Natural killer cell (primary cell): ENCODE measurements at regions not wholly inside any gene's neighbourhood (a gene's known extent, or its start where the extent isn't known, plus 50 kb on each side); places are given as distances from the start of the nearest gene placed in this dataset.
A peak's percentile ranks its signal among the peaks of the same experiment; 100 is the strongest.

Experiments
- ATAC-seq, 3 donors: fragments of 150-1000 bp in 2 of 3; fragments of 200-7000 bp in 1 of 3; cut with Tn5 transposase; 1 replicate in 1 of 3; 2 replicates in 2 of 3; pipeline ENCODE4 v1.10.0; 2021; ENCODE audit warnings: mild to moderate bottlenecking in 2 of 3, moderate library complexity in 2 of 3
- DNase-seq, 2 donors: peaks; one replicate each; pipeline versions ENCODE4 v3.0.0 to v3.0.0-alpha.2; 2013 to 2021; ENCODE audit warnings: mixed read lengths in 1 of 2
- H3K27ac ChIP-seq: one replicate; pipeline ENCODE4 v1.5.1; 2013; ENCODE audit warnings: mild to moderate bottlenecking, low read length
- H3K27me3 ChIP-seq: one replicate; pipeline ENCODE4 v1.6.1; 2013; ENCODE audit warnings: low read length; ENCODE audit not compliant: control insufficient read depth, insufficient read depth
- H3K36me3 ChIP-seq: one replicate; pipeline ENCODE4 v1.6.1; 2013; ENCODE audit warnings: low read length; ENCODE audit not compliant: control insufficient read depth, insufficient read depth
- H3K4me1 ChIP-seq: one replicate; pipeline ENCODE4 v1.6.1; 2013; ENCODE audit warnings: low read length; ENCODE audit not compliant: control insufficient read depth, insufficient read depth
- H3K4me3 ChIP-seq: one replicate; pipeline ENCODE4 v1.5.1; 2013; ENCODE audit warnings: low read length
- H3K9me3 ChIP-seq: one replicate; pipeline ENCODE4 v1.6.1; 2013; ENCODE audit warnings: low read length; ENCODE audit not compliant: control insufficient read depth, insufficient read depth
- H3K27ac Mint-ChIP-seq, 2 donors: one replicate each; pipeline ENCODE4 v1.8.0; 2022; ENCODE audit warnings: mild to moderate bottlenecking in 2 of 2, mixed read lengths in 2 of 2, moderate library complexity in 1 of 2
- H3K27me3 Mint-ChIP-seq, 2 donors: one replicate each; pipeline ENCODE4 v1.8.0; 2022; ENCODE audit warnings: low read depth in 2 of 2, mixed read lengths in 2 of 2
- H3K36me3 Mint-ChIP-seq: one replicate; pipeline ENCODE4 v1.8.0; 2022; ENCODE audit warnings: mixed read lengths
- H3K4me1 Mint-ChIP-seq, 2 donors: one replicate each; pipeline ENCODE4 v1.8.0; 2022; ENCODE audit warnings: mixed read lengths in 2 of 2
- H3K4me3 Mint-ChIP-seq: one replicate; pipeline ENCODE4 v1.8.0; 2022; ENCODE audit warnings: mild to moderate bottlenecking, moderate library complexity, mixed read lengths
- H3K9me3 Mint-ChIP-seq, 2 donors: one replicate each; pipeline ENCODE4 v1.8.0; 2022; ENCODE audit warnings: mixed read lengths in 2 of 2
- CTCF ChIP-seq: fragments of 200-600 bp; IDR thresholded peaks from one replicate; pipeline ENCODE4 v1.8.0; 2022; ENCODE audit warnings: antibody characterized with exemption
- WGBS: methylation state at CpG from one replicate; pipeline ENCODE4 v1.1.7; 2013; ENCODE audit warnings: missing lambda C conversion rate; ENCODE audit not compliant: insufficient coverage; 5-methylcytosine and 5-hydroxymethylcytosine counted together
- intact Hi-C: fragments of 100-400 bp; cut with micrococcal nuclease; formaldehyde crosslinking; loops from one replicate; pipeline ENCODE4 v1.14.2; 2022

- no peaks in the 10 kb centered on the region for H3K36me3 Mint-ChIP-seq
- no peak for TF ChIP-seq CTCF
- H3K4me1 Mint-ChIP-seq: no peaks in the 10 kb centered on the region
- no peaks in the 10 kb centered on the region for H3K27me3 Mint-ChIP-seq
- Histone ChIP-seq H3K27ac (no peak overlapping the region), H3K9me3 (no peaks in the 10 kb centered on the region), H3K36me3 (no peaks in the 10 kb centered on the region), H3K4me1 (no peaks in the 10 kb centered on the region), H3K27me3 (no peaks in the 10 kb centered on the region), H3K4me3 (no peak overlapping the region)
- no peaks in the 10 kb centered on the region for H3K9me3 Mint-ChIP-seq
- no peak for ATAC-seq
- intact Hi-C loops: no loop called here
- H3K27ac Mint-ChIP-seq: no peak overlapping the region
- no peak overlapping the region for H3K4me3 Mint-ChIP-seq
- 89% methylated on average over 4 of the region's 4 CpGs for WGBS
- DNase-seq: no peak
Observed at GRCh38 chr2:126241411-126241810, 414.5 kb upstream of the GYPC start.

- Mint-ChIP-seq H3K27ac (no peak overlapping the region), H3K9me3 (peaks cover 0 to 3% of the 10 kb centered on the region in 2 donors), H3K36me3 (no peaks in the 10 kb centered on the region), H3K4me3 (no peak overlapping the region), H3K27me3 (peaks cover 0 to 3% of the 10 kb centered on the region in 2 donors), H3K4me1 (no peaks in the 10 kb centered on the region)
- ATAC-seq: no peak
- H3K9me3 ChIP-seq: no peaks in the 10 kb centered on the region
- no peak overlapping the region for H3K4me3 ChIP-seq
- H3K27ac ChIP-seq: no peak overlapping the region
- H3K36me3 ChIP-seq: no peaks in the 10 kb centered on the region
- H3K4me1 ChIP-seq: no peaks in the 10 kb centered on the region
- intact Hi-C loops: no loop called here
- TF ChIP-seq CTCF: no peak
- 37% methylated on average over 3 of the region's 3 CpGs for WGBS
- H3K27me3 ChIP-seq: no peaks in the 10 kb centered on the region
- peak in 1 of 2 donors; percentile 24 for DNase-seq
Observed at GRCh38 chr2:126244937-126245336, 411.0 kb upstream of the GYPC start.

DNA sequence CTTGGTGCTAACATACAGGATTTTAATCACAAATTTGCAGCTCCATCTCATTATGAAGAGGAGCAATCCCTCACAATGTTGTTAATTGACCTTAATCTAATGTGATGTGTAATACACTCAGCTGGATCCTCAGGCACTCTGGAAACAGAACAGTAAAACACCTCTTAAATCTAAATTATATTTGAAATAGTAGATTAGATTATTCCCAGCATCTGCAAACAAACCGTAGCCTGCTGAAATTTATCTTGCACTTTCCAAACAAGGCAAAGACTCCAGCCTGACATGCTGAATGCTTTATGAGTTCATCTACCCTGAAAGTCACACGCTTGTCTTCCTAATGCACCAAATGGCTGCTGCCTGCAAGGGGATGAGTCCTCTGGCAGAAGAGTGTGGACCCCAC is 402.3 kb upstream of the GYPC start:
- intact Hi-C loops: no loop called here
- 79% methylated on average over 2 of the region's 2 CpGs for WGBS
- Mint-ChIP-seq H3K9me3 (no peaks in the 10 kb centered on the region), H3K27ac (no peak overlapping the region), H3K4me3 (no peak overlapping the region), H3K27me3 (peaks cover 0 to 4% of the 10 kb centered on the region in 2 donors), H3K4me1 (no peaks in the 10 kb centered on the region), H3K36me3 (no peaks in the 10 kb centered on the region)
- H3K4me3 ChIP-seq: no peak overlapping the region
- no peak for ATAC-seq
- no peak overlapping the region for H3K27ac ChIP-seq
- no peak for TF ChIP-seq CTCF
- no peaks in the 10 kb centered on the region for H3K27me3 ChIP-seq
- DNase-seq: no peak
- no peaks in the 10 kb centered on the region for H3K36me3 ChIP-seq
- no peaks in the 10 kb centered on the region for H3K9me3 ChIP-seq
- no peaks in the 10 kb centered on the region for H3K4me1 ChIP-seq

- Histone ChIP-seq H3K27me3 (no peaks in the 10 kb centered on the region), H3K4me3 (no peak overlapping the region), H3K4me1 (no peaks in the 10 kb centered on the region), H3K9me3 (no peaks in the 10 kb centered on the region), H3K27ac (no peak overlapping the region), H3K36me3 (no peaks in the 10 kb centered on the region)
- ATAC-seq: no peak
- Mint-ChIP-seq H3K4me3 (no peak overlapping the region), H3K27ac (no peak overlapping the region), H3K36me3 (no peaks in the 10 kb centered on the region), H3K4me1 (no peaks in the 10 kb centered on the region), H3K9me3 (peaks cover 3% of the 10 kb centered on the region in 2 donors), H3K27me3 (no peaks in the 10 kb centered on the region)
- no peak for TF ChIP-seq CTCF
- DNase-seq: no peak
- intact Hi-C loops: no loop called here
- 94% methylated on average over 2 of the region's 2 CpGs for WGBS
Observed at GRCh38 chr2:126264625-126265024, 391.3 kb upstream of the GYPC start.
